Endothelial cell of umbilical vein (primary cell): ENCODE measurements at regions not wholly inside any gene's neighbourhood (a gene's known extent, or its start where the extent isn't known, plus 50 kb on each side); places are given as distances from the start of the nearest gene placed in this dataset.

Source experiments
- BruUV-seq: library from RNA; stranded (reverse); fragments of 400-500 nt; replicated peaks from 2 replicates; lab custom pipeline; 2021; lab: Mats Ljungman, UMichigan
- CTCF ChIA-PET: fragments of 300-600, 350-600 bp; sonication (Branson Sonifier 250); formaldehyde crosslinking; loops from one replicate; lab custom pipeline; 2021; ENCODE audit warnings: antibody characterized with exemption, inconsistent platforms; lab: Charles Lee
- POLR2A ChIA-PET: fragments of 300-600, 350-600 bp; sonication (Branson Sonifier 250); formaldehyde crosslinking; loops from one replicate; lab custom pipeline; 2021; ENCODE audit warnings: antibody characterized with exemption, inconsistent platforms; lab: Charles Lee
- DNase-seq: peaks from one replicate; pipeline ENCODE4 v3.0.0-alpha.2; 2011; ENCODE audit warnings: low read depth, low spot score
- FAIRE-seq: peaks from 2 replicates; lab custom pipeline; 2011; peaks lifted over from hg19 to GRCh38; lab: Jason Lieb, UNC
- H2AFZ ChIP-seq: 2 replicates; pipeline ENCODE4 v1.6.0; 2012; ENCODE audit warnings: low read depth, low read length, control low read depth, inconsistent platforms
- H3K27ac ChIP-seq: 2 replicates; pipeline ENCODE4 v1.5.1; 2011; ENCODE audit warnings: low read depth, mild to moderate bottlenecking, control low read depth, low read length, moderate library complexity; ENCODE audit not compliant: insufficient read depth
- H3K27me3 ChIP-seq, 2 experiments: 2 replicates each; pipeline versions ENCODE4 v1.6.0 to v1.6.1; 2011; ENCODE audit warnings: low read length in 2 of 2, mixed read lengths in 1 of 2; ENCODE audit not compliant: control insufficient read depth in 2 of 2, insufficient read depth in 2 of 2
- H3K36me3 ChIP-seq, 2 experiments: 2 replicates in 1 of 2; 3 replicates in 1 of 2; pipeline ENCODE4 v1.5.1; 2011; ENCODE audit warnings: low read length in 2 of 2, mild to moderate bottlenecking in 1 of 2, moderate library complexity in 1 of 2; ENCODE audit not compliant: control insufficient read depth in 2 of 2, insufficient read depth in 2 of 2; ENCODE audit errors: extremely low read depth in 1 of 2
- H3K4me1 ChIP-seq: 3 replicates; pipeline ENCODE4 v1.5.1; 2011; ENCODE audit warnings: mild to moderate bottlenecking, low read length; ENCODE audit not compliant: control insufficient read depth, insufficient read depth; ENCODE audit errors: extremely low read depth
- H3K4me2 ChIP-seq: 2 replicates; pipeline ENCODE4 v1.6.1; 2011; ENCODE audit warnings: low read length, control low read depth, mixed read lengths; ENCODE audit not compliant: insufficient read depth
- H3K4me3 ChIP-seq, 3 experiments: fragments of 200-600 bp in 1 of 3; sonication (generic), shearing (Covaris generic) in 1 of 3; replicated peaks in 1 of 3; 2 replicates each; pipeline ENCODE4 v1.5.1; 2011 to 2016; ENCODE audit warnings: control low read depth in 3 of 3, low read length in 3 of 3, mild to moderate bottlenecking in 2 of 3, inconsistent platforms in 1 of 3, low read depth in 1 of 3, moderate library complexity in 1 of 3; ENCODE audit not compliant: insufficient read depth in 1 of 3
- H3K79me2 ChIP-seq: 2 replicates; pipeline ENCODE4 v1.6.0; 2012; ENCODE audit warnings: low read length, inconsistent platforms; ENCODE audit not compliant: control insufficient read depth, insufficient read depth
- H3K9ac ChIP-seq: replicated peaks from 2 replicates; pipeline ENCODE3; 2011; ENCODE audit warnings: low read length, control low read depth; ENCODE audit not compliant: insufficient read depth; ENCODE audit errors: extremely low read depth
- H3K9me1 ChIP-seq: replicated peaks from 3 replicates; pipeline ENCODE4 v1.6.0; 2011; ENCODE audit warnings: mild to moderate bottlenecking, low read length; ENCODE audit not compliant: control insufficient read depth, insufficient read depth; ENCODE audit errors: extremely low read depth
- H3K9me3 ChIP-seq: replicated peaks from 2 replicates; pipeline ENCODE4 v1.5.1; 2012; ENCODE audit warnings: low read length, inconsistent platforms; ENCODE audit not compliant: control insufficient read depth, insufficient read depth
- H4K20me1 ChIP-seq: replicated peaks from 2 replicates; pipeline ENCODE3; 2011; ENCODE audit warnings: mild to moderate bottlenecking, low read length; ENCODE audit not compliant: control insufficient read depth, insufficient read depth; ENCODE audit errors: extremely low read depth
- CTCF ChIP-seq, 2 donors: IDR thresholded peaks; 1 replicate in 1 of 2; 2 replicates in 1 of 2; pipeline ENCODE4 v1.5.1; 2011; ENCODE audit warnings: low read length in 2 of 2, mild to moderate bottlenecking in 2 of 2, moderate library complexity in 2 of 2, control low read depth in 1 of 2, inconsistent platforms in 1 of 2, low read depth in 1 of 2; ENCODE audit not compliant: insufficient read depth in 1 of 2; ENCODE audit errors: extremely low read depth in 1 of 2
- EZH2 ChIP-seq: IDR thresholded peaks from 2 replicates; pipeline ENCODE4 v1.6.1; 2012; ENCODE audit warnings: borderline replicate concordance, low read depth, mild to moderate bottlenecking, moderate library complexity, low read length, inconsistent platforms; ENCODE audit not compliant: severe bottlenecking
- FOS ChIP-seq: IDR thresholded peaks from 2 replicates; pipeline ENCODE4 v1.6.1; 2011; ENCODE audit warnings: mild to moderate bottlenecking, low read length, moderate library complexity, borderline replicate concordance; ENCODE audit not compliant: insufficient read depth
- GATA2 ChIP-seq: IDR thresholded peaks from 2 replicates; pipeline ENCODE4 v1.7.0; 2011; ENCODE audit warnings: low read depth, mild to moderate bottlenecking, moderate library complexity, mixed read lengths, low read length; ENCODE audit not compliant: insufficient read length, insufficient read depth
- JUN ChIP-seq: IDR thresholded peaks from 2 replicates; pipeline ENCODE4 v1.6.1; 2011; ENCODE audit warnings: borderline replicate concordance, low read depth; ENCODE audit not compliant: insufficient read length, insufficient read depth
- MAX ChIP-seq: IDR thresholded peaks from 2 replicates; pipeline ENCODE4 v1.6.1; 2011; ENCODE audit not compliant: insufficient read depth, insufficient read length
- MYC ChIP-seq: IDR thresholded peaks from one replicate; pipeline ENCODE4 v1.6.1; 2011; ENCODE audit warnings: mild to moderate bottlenecking, low read depth, low read length
- POLR2A ChIP-seq: IDR thresholded peaks from 2 replicates; pipeline ENCODE4 v1.6.1; 2012; ENCODE audit warnings: low read depth, mild to moderate bottlenecking, control low read depth, low read length
- POLR2AphosphoS5 ChIP-seq: IDR thresholded peaks from 2 replicates; pipeline ENCODE4 v1.6.1; 2012; ENCODE audit warnings: low read depth, mild to moderate bottlenecking, control low read depth, low read length, moderate library complexity; ENCODE audit not compliant: insufficient read depth
- dilution Hi-C: fragments of 300-500 bp; cut with MboI; formaldehyde crosslinking; loops from one replicate; pipeline ENCODE4 v1.15.0; 2019; ENCODE audit warnings: low sequenced_read_pairs; ENCODE audit not compliant: extremely low pct_ligation_motif_present
- intact Hi-C: fragments of 100-400 bp; cut with micrococcal nuclease; formaldehyde crosslinking; loops from one replicate; pipeline ENCODE4 v1.10.0; 2022

- BruUV-seq = no TSS peak
- no peak for FAIRE-seq
- no peak overlapping the region for H2AFZ ChIP-seq
Measured at GRCh38 chr2:173819852-173820251, 145.3 kb downstream of the SP3 start.

More at GRCh38 chr2:173819852-173820251, 145.3 kb downstream of the SP3 start:
- no peak for DNase-seq
- POLR2A ChIA-PET = no interaction called here
- Histone ChIP-seq H3K4me3 (no peak overlapping the region), H3K9me3 (no peaks in the 10 kb centered on the region), H3K27me3 (peaks cover 2 to 8% of the 10 kb centered on the region in 2 experiments), H3K79me2 (no peaks in the 10 kb centered on the region), H3K36me3 (no peaks in the 10 kb centered on the region), H3K27ac (no peak overlapping the region), H3K9me1 (no peaks in the 10 kb centered on the region), H3K9ac (no peak overlapping the region), H4K20me1 (no peaks in the 10 kb centered on the region), H3K4me1 (no peaks in the 10 kb centered on the region), H3K4me2 (no peak overlapping the region)
- dilution Hi-C loops = no loop called here
- intact Hi-C loops = no loop called here
- no peak for TF ChIP-seq GATA2
- no peak for TF ChIP-seq FOS
- TF ChIP-seq MAX = no peak
- no peak for TF ChIP-seq POLR2AphosphoS5
- no peak for TF ChIP-seq POLR2A
- TF ChIP-seq CTCF (IDR thresholded peaks at IDR 0.05; ENCODE audit: extremely low read depth in 1 of 2, insufficient read depth in 1 of 2, low read depth in 1 of 2, low read length in 2 of 2) = no peak
- TF ChIP-seq MYC = no peak
- no peak for TF ChIP-seq EZH2
- no peak for TF ChIP-seq JUN
- CTCF ChIA-PET = no interaction called here
